ENCODE measurements at regions not wholly inside any gene's neighbourhood (a gene's known extent, or its start where the extent isn't known, plus 50 kb on each side); places are given as distances from the start of the nearest gene placed in this dataset.
"Not testable (repeated sequence)": the region's sequence is repeated elsewhere in the genome, so short reads cannot be mapped to it uniquely, and the experiment has no call there.

DNA sequence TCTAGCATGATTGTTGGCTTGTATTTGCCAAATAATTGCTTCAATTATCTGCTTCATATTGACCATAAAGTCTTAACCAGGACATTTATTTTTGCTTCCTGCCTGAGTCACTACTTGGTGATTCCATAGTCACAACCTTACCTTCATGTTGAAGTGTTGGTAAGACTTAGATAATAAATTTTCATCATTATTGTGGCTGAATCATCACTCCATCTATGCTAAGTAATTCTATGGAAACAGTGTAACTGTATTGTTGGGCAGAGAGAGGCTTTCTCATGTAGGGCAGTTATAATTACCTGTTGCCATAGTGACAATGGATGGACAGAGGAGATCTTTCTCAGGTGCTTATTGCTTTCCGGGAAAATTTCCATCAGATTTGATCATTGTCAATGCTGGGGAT, 330.7 kb upstream of the LRRC3B start:
- DNase-seq: no peak

DNA sequence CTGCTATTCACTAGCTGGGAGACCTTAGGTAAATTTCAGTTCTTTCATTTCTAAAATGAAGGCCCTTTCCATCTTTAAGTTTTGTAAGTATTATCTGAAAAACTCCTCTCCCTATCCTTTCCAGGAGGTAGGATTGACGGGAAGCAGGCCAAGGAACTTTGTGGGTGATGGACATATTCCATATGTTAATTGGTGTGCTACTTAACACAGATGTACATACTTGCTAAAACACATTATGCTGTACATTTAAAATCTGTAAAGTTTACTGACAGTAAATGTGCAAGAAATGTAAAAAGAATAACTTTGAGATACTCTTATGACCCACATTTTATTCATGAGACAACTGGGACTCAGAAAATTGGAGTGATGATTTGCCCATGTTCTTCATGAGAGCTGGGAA, 329.8 kb upstream of the LRRC3B start:
- no peak for DNase-seq

DNA sequence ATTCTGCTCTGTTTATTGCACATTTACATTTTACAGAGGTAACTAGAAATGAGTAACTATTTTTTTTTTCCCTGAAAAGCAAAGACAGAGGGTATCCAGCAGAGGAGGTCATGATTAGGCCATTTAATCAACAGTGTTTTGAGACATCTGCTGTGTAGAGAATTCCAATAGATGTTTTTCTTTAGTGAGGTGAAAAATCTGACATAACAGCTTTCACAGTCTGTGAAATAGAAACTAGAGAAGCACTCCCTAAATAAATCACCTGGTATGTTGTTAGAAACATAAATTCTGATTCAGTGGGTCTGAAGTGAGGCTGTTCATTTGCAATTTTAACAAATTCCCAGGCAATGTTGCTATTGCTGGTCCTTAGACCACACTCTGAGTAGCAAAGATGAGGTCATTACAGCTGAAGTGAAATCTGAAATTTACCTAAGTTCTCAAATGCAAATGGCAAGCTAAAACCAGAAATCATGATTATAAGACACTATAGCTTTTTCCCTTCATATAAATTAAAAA, 329.2 kb upstream of the LRRC3B start:
- DNase-seq: no peak

- no peak for DNase-seq
These were observed 315.4 kb upstream of the LRRC3B start for GRCh38 chr3:26307192-26307591.

DNA sequence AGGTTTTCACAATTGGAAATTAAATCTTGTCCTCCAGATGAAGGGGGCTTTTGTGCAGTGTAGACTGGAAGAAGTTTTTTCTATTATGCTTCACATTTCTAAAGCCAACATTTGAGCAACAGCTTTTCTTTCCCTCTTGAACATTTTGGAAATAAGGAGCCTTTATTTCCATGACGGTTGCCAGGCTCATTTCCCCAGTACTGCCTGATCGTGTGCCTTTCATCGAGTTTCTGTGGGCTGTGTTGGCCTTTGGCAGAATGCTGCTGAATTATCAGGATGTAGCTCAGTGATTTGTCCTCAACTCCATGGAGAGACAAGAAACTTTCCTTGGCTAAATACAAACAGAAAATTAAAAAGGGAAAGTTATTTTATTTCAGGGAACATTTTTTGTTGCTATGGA, 314.8 kb upstream of the LRRC3B start:
- no peak for DNase-seq

- no peak for DNase-seq
These were observed 314.1 kb upstream of the LRRC3B start for GRCh38 chr3:26308454-26308853.

- not testable (repeated sequence) for DNase-seq
These were observed 313.0 kb upstream of the LRRC3B start for GRCh38 chr3:26309536-26309935.

DNA sequence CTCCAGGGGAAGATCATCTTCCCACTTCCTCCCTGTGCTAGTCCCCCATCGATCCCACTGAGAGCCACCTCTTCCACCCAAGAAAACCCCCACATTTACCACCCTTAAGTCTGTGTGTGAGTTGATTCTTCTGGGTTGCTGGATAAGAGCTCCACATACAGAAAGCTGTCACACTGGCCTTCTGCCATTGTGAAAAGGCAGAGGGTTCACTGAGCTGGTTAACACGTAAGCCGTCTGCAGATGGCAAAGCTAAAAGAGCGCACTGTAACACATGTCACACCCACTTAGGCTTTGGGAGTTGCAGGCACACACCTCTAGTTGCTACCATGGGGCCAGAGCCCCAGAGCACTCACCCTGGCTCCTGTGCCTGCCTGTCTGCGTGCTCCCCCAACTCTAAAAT, 309.8 kb upstream of the LRRC3B start:
- DNase-seq: no peak

- DNase-seq: no peak
These were observed 306.1 kb upstream of the LRRC3B start for GRCh38 chr3:26316472-26316871.

DNA sequence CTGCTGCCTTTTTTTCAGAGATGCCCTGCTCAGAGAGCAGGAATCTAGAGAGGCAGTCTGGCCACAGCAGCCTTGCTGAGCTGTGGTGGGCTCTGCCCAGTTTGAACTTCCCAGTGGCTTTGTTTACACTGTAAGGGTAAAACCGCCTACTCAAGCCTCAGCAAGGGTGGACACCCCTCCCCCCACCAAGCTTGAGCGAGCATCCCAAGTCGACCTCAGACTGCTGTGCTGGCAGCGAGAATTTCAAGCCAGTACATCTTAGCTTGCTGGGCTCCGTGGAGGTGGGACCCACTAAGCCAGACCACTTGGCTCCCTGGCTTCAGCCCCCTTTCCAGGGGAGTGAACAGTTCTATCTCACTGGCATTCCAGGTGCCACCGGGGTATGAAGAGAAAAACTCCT, 298.8 kb upstream of the LRRC3B start:
- not testable (repeated sequence) for DNase-seq

- DNase-seq: no peak
These were observed 282.6 kb upstream of the LRRC3B start for GRCh38 chr3:26340001-26340400.

DNA sequence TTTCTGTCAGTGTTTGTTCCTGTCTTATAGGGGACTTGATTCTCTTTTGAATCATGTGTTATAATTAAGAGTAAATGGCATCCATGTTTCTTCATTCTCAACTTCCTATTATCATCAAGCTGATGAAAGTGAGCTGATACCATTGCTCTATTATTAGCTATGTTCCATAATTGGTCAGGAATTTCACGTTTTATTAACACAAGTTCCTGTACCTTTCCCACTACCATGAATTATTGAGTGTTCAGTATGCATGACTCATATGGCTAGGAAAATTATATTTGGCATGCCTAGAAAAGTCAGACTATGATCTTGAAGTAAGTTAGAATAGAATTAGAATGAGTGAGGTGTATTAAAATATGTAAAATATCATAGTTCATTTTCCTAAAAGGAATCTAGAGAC, 278.9 kb upstream of the LRRC3B start:
- DNase-seq: no peak

- DNase-seq: no peak
These were observed 277.0 kb upstream of the LRRC3B start for GRCh38 chr3:26345613-26346012.

DNA sequence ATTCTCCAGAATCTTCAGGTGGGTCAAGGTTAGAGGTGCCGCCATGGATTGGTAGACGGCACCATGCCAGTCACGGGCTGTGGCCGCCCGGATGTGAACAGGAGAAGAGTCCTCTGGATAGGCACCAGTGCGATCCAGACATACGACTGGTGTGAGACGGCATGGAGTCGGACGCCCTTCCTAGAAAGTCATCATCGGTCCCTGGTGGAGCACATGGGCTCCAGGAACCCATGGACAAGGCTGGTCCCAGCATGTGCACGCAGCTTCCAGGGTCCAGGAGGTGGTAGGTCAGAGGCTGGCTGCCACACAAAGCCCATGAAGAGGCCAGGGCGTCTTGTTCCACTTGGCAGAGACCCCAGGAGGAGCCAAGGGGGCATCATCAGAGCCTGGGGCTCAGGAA, 276.1 kb upstream of the LRRC3B start:
- DNase-seq: no peak

DNA sequence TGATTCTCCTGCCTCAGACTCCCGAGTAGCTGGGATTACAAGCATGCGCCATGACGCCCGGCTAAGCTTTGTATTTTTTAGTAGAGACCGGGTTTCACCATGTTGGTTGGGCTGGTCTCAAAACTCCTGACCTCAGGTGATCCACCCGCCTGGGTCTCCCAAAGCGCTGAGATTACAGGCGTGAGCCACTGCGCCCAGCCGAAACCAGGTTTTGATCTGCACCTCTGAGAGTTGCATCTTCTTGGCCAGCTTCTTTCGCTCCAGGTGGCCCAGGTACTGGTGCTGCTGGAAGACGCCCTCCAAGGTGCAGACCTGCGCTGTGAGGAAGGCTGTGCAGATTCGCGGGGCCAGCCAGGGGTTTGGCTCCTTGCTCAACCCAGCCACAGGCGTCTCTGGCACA, 275.4 kb upstream of the LRRC3B start:
- no peak for DNase-seq

DNA sequence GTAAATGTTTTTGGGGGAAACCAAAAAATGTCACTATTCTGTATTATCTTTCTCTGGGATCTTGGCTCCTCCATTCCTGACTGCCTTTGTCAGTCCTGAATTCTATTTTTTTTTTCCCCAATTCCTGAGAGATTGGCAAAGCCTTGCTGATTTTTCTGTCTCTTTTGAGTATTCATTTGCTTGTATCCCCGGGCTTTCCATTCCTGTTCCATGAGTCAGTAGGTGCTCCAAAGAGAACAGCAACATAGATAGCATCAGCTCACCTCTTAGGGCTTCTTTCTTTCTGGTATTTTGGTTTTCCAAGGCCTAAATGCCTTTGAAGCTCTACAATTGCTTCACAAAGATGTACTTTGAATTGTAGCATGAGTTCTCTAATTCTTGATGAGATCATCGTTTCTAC, 271.7 kb upstream of the LRRC3B start:
- DNase-seq: no peak

- no peak for DNase-seq
These were observed 269.5 kb upstream of the LRRC3B start for GRCh38 chr3:26353097-26353496.

GRCh38 chr3:26358405-26358804, 264.2 kb upstream of the LRRC3B start:
- no peak for DNase-seq

- DNase-seq: no peak
These were observed 256.9 kb upstream of the LRRC3B start for GRCh38 chr3:26365706-26366105.

DNA sequence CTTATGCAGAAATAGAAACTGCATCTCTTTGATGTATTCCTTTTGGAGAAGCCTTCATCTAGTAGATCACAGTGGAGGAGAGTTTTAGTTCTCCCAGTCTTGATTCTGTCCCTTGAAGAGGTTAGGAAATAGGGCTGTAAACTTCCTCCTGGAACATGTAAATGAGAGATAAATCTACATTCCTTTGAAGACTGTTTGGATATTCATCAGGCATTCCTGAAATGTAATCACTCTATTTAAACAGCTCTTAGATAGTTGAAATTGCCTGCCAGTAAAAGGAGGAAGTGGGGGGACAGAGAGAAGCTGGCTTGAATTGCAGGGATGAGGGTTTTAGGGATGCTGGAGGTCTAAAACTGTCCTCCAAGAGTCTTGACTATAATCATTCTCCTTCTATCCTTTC, 254.3 kb upstream of the LRRC3B start:
- no peak for DNase-seq

DNA sequence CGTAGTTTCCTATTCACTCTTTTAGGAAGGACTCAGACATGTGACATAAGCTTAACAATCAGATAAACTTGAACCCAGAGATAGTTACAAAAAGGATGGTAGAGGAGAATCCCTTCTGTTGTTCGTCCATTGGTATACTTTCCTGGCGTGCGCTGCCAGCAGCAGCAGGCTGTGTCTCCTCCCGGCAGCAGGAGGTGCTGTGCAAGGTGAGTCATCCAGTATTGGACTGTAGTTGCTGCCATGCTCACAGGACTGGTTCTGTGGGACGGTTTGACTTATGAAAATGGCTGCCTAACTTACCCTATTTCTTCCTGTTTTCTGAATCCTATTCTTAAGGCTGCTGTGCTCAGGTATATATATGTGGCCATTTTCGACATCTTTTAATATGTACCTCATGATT, 253.4 kb upstream of the LRRC3B start:
- DNase-seq: no peak

GRCh38 chr3:26375843-26376530, 246.6 kb upstream of the LRRC3B start:
- no peak for DNase-seq

GRCh38 chr3:26381411-26381810, 241.2 kb upstream of the LRRC3B start:
- no peak for DNase-seq

- DNase-seq: no peak
These were observed 215.9 kb upstream of the LRRC3B start for GRCh38 chr3:26406636-26407035.

- no peak for DNase-seq
These were observed 204.0 kb upstream of the LRRC3B start for GRCh38 chr3:26418553-26418952.
